Activated CD4-positive, alpha-beta T cell treated with anti-CD3 and anti-CD28 coated beads for 1 hour (primary cell): ENCODE measurements at regions not wholly inside any gene's neighbourhood (a gene's known extent, or its start where the extent isn't known, plus 50 kb on each side); places are given as distances from the start of the nearest gene placed in this dataset.

Experiments
- DNase-seq: peaks from one replicate; pipeline ENCODE4 v3.0.0-alpha.2; 2020

- no peak for DNase-seq
Observed at GRCh38 chr17:72414032-72414396, 293.2 kb downstream of the SOX9 start.

DNA sequence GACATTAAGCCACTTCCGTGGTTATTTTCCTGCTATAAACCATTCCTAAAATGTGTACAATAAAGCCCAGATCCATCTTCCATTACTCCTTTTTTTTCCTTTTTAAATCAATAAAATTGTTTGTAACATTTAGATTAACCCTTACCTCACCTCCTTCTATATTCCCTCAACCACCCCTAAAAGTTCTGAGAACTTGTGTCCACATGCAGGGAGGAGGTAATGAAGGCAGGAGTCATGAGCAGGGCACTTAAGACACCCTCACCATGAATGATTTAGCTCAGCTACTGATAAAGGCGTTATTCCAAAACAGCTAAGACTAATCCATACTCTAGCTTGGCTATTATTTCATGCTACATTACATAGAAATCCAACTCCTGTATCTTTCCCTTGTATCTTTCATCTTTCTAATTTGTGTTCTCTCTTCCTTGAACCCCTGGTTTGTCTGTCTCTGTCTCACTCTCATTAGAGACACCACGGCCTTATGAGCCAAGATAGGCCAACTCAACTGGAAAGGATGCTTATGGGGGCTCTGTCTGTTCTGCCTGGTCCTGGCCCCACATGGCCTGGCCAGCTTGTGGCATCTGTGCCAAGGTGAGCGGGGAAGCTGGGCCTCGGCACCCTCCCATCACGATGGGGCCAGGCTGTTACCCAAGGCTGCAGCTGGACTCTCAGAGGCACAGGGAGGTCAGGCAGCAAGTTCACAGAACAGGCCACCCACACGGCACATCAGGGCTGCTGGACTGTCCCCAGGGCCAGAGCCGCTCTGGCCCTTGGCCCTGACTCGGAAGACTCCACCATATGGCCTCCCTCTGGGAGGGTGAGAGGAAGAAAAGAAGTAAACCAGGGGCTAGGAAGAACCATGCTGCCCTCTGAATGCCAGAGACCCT lies 294.4 kb downstream of the SOX9 start:
- no peak for DNase-seq

DNA sequence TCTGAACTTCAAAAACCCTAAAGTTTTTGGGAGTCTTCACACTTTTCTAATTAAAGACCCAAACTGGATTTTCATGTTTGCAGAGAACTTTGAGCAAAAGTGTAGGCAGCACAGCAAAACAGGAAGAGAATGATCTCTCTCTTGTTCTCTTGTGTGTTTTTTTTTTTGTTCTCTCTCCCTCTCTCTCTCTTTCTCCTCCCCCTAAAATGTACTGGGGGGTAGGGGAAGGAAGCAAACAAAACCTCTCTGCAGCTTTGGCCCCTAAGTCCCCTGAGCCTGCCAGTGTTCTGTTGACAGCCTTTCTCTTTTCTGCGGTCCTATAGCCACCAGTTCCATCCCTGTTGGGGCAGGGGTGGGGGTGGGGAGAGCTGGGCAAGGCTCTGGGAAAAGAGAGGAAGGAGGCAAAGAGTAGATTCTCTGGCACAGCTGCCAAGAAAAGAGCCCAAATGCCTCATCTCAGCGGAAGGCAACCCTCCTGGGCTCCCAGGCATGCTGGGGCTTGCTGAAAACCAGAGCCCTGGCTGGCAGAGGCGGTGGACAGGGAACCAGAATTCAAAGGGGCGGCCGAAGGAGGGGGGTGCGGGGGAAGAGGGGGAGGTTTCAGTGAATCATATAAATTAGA lies 295.3 kb downstream of the SOX9 start:
- DNase-seq = no peak

DNA sequence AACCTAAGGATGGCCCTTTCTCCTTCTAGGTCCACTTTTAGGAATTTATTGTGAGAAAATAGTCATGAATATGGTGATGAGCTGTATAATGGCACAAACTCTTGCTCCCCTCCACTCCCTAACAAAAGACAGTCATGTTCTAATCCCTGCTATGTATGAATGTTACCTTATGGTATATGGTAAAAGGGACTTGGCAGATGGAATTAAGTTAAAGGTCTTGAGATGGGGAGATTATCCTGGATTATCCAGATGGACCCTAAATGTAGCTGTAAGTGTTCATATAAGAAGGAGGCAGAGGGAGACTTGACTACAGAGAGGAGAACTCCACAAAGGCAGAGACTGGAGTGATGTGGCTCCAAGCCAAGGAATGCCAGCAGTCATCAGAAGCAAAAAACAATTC lies 296.1 kb downstream of the SOX9 start:
- no peak for DNase-seq

DNA sequence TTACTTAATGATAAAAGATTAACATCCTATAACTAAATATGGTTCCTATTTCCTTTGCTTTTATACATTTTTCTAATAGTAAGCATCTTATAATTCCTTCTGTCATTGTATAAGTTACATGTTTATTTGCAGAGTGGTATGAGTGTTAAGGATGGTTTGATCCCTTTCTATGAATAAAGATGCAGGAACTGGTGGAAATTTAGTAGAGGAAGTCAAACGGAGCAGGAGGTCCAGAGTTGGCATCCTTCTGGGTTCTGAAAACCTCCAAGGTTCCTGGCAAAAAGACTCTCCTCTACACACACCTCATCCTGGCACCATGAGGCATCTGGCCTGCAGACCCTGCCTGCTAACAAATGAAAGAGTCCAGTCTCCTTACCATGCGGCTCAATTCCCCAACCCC lies 296.8 kb downstream of the SOX9 start:
- DNase-seq = no peak

- DNase-seq = no peak
Observed at GRCh38 chr17:72419866-72420774, 299.3 kb downstream of the SOX9 start.

DNA sequence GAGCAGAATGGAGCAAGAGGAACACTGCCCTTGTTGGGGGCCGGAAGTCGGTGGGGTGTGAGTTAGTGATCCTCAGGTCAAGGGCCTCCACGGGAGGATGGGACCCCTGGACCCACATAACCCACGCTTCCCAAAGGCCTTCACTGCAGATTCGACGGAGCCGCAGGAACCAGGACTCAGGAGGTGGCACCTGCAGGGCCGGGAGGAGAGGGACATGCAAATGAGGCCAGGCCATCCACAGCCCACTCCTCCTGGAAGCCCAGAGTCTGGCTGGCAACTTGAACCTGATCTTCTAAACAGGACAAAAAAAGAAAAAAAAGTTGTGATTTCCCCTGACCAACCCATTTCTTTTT lies 299.9 kb downstream of the SOX9 start:
- DNase-seq = no peak

DNA sequence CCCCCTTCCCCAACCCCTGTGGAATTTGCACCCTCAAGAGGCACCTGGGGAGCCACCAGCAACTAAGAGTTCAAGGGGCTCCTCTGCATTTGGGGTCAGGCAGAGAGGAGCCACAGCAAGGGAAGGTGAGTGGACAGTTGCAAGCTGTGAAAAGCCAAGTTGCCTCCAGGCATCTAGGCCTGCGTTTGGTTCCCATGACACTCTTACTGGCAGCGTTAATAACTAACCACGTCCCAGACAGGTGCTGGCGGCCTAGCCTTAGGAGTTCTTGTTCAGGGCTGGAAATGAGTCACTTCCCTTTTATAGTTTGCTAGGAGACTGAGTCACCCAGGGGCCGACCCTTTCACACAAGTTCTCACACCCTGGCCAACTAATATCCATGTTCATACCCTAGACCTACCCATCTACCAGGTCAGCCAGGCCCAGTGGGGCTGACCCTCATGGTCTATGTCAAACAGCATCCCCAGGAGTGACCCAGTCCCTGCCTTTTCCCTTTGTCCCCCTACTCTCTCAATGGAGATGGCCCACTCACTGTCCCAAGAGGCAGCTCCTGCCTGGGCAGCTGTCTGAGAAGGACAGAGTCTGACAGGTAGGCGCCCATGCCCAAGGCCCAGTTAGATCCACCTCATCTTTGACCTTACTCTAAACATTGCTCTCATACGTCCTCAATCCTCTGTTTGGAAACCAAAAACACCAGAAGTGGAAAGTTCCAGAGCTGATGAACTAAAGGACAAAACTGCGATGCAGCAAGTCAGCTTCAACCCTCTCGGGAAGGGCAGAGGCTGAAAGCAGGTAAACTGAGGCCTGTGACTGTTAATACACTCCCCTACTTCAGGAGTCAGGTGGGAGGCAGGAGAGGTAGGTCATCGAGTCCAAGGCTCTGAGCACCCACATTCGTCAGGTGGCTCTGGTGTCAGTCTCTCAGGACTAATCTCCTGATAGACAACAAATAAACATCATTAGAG lies 300.6 kb downstream of the SOX9 start:
- DNase-seq = no peak

GRCh38 chr17:72422204-72422504 lies 301.3 kb downstream of the SOX9 start:
- no peak for DNase-seq

DNA sequence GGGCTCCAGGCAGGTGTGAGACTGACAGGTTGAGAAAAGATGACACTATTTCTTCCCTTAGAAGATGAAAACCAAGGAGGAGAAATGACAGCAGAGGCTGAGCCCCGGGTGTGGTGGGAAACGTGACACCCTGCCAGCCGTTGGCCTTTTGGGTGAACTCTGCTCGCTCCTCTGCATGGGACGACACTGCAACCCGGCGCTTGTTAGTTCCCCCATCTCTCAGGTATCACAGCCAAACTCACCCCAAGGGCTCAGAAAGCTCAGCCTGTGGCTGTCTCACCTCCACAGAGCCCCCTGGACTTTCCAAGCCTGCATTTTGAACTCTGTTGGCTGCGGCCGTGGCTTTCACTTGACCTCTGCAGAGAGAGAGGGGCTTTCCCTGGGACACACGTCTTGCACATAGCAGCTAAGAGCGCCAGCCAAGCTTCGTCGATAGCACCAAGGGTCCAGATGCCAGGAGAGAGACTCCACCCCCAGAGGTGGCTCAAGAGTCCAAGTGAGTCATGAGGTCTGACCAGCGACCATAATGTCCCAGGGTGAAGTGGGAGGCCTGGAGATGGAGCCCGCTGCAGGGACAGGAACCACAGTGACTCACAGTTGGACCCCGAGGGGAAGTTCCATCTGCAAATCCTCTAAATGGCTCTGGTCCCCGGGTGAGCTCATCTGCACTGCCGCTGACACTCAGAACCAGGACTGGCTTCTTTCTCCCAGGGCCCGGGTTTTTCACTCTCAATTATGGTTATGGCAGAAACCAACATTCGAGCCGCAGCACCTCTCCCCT lies 301.9 kb downstream of the SOX9 start:
- no peak for DNase-seq

- DNase-seq = no peak
Observed at GRCh38 chr17:72423286-72423589, 302.4 kb downstream of the SOX9 start.

- DNase-seq = no peak
Observed at GRCh38 chr17:72423718-72424117, 302.9 kb downstream of the SOX9 start.

GRCh38 chr17:72424505-72425117 lies 303.8 kb downstream of the SOX9 start:
- no peak for DNase-seq

DNA sequence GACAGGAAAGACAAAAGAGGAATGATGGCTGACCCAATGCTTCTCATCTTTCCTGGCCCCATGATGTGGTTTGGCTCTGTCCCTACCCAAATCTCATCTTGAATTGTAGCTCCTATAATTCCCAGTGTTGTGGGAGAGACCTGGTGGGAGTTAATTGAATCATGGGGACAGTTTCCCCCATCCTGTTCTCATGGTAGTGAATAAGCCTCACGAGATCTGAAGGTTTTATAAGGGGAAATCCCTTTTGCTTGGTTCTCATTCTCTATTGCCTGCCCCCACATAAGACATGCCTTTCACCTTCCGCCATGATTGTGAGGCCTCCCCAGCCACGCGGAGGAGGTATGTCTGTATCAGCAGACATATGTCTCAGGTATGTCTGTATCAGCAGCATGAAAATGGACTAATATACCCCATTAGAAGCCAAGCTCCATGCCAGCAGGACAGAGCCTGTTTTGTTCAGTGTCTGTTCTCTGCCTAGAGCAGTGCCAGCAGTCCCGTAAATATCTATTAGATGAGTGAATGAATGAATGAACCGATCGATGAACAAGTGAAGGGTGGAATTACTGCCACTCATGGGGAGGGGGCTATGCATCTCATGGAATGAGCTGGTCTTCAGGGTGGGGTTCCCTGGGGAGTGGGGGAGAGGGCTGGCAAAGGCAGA lies 304.4 kb downstream of the SOX9 start:
- no peak for DNase-seq

DNA sequence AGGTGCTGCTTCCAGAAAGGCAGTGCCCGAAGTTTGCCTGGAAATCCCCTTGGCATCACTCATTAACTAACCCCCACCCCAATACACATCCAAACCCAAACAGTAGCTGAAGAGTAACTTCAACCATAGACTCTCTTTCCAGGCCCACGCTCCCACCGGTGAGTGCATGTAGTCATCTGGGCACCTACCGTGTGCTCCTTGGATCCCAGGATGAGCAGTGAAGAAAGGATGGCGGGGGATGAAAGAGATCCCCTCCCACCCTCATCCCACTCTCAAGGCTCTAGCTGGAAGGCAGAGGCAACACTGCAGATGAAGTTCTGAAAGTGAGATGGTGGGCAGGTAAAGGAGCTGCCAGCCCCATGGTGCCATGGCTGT lies 305.0 kb downstream of the SOX9 start:
- DNase-seq = no peak

DNA sequence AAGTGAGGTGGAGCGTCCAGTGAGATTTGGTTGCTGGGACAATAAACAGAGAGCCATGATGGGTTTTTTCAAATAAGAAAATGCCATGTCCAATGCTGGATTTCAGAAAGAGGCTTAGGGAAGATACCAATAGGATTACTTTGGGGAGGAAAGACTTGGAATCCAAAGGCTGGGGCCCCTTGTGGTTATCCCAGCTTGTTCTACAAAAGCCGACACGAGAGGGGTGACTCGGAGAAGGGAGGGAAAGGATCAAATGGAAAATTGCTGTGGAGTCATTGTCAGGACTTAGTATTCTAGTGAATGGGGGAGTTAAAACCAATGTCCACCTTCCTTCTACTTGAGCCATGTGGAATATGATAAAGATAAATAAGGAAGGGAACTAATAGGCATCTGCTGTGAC lies 305.5 kb downstream of the SOX9 start:
- no peak for DNase-seq

GRCh38 chr17:72426948-72427760 lies 306.3 kb downstream of the SOX9 start:
- no peak for DNase-seq

- no peak for DNase-seq
Observed at GRCh38 chr17:72427761-72428109, 306.9 kb downstream of the SOX9 start.

- no peak for DNase-seq
Observed at GRCh38 chr17:72429066-72429638, 308.3 kb downstream of the SOX9 start.
